ENCODE measurements at regions not wholly inside any gene's neighbourhood (a gene's known extent, or its start where the extent isn't known, plus 50 kb on each side); places are given as distances from the start of the nearest gene placed in this dataset.

- H3K27ac ChIP-seq = no peak overlapping the region
- no peak for TF ChIP-seq CTCF (IDR thresholded peaks at IDR 0.05)
- no peak for TF ChIP-seq ZFX (IDR thresholded peaks at IDR 0.05; ENCODE audit: borderline replicate concordance)
Observed at GRCh38 chr10:42928064-42928463, 145.5 kb downstream of the BMS1 start.

- no peak overlapping the region for H3K27ac ChIP-seq
- TF ChIP-seq ZFX (IDR thresholded peaks at IDR 0.05; ENCODE audit: borderline replicate concordance) (no peak), CTCF (IDR thresholded peaks at IDR 0.05) (no peak)
Observed at GRCh38 chr10:42929236-42929635, 146.6 kb downstream of the BMS1 start.

- TF ChIP-seq CTCF (IDR thresholded peaks at IDR 0.05) (no peak), ZFX (IDR thresholded peaks at IDR 0.05; ENCODE audit: borderline replicate concordance) (no peak)
- H3K27ac ChIP-seq = no peak overlapping the region
Observed at GRCh38 chr10:42929993-42930392, 146.9 kb upstream of the RET start.

- TF ChIP-seq CTCF (IDR thresholded peaks at IDR 0.05) (no peak), ZFX (IDR thresholded peaks at IDR 0.05; ENCODE audit: borderline replicate concordance) (no peak)
Observed at GRCh38 chr10:42930516-42931192, 146.2 kb upstream of the RET start.

GRCh38 chr10:42932116-42932515, 144.8 kb upstream of the RET start:
- no peak overlapping the region for H3K27ac ChIP-seq

More at GRCh38 chr10:42930516-42931192, 146.2 kb upstream of the RET start:
- H3K27ac ChIP-seq = no peak overlapping the region

GRCh38 chr10:42932735-42933447, 144.0 kb upstream of the RET start:
- H3K27ac ChIP-seq = no peak overlapping the region
- no peak for TF ChIP-seq ZFX (IDR thresholded peaks at IDR 0.05; ENCODE audit: borderline replicate concordance)
- no peak for TF ChIP-seq CTCF (IDR thresholded peaks at IDR 0.05)

More at GRCh38 chr10:42932116-42932515, 144.8 kb upstream of the RET start:
- no peak for TF ChIP-seq ZFX (IDR thresholded peaks at IDR 0.05; ENCODE audit: borderline replicate concordance)
- no peak for TF ChIP-seq CTCF (IDR thresholded peaks at IDR 0.05)
